ENCODE measurements at regions not wholly inside any gene's neighbourhood (a gene's known extent, or its start where the extent isn't known, plus 50 kb on each side); places are given as distances from the start of the nearest gene placed in this dataset.

DNA sequence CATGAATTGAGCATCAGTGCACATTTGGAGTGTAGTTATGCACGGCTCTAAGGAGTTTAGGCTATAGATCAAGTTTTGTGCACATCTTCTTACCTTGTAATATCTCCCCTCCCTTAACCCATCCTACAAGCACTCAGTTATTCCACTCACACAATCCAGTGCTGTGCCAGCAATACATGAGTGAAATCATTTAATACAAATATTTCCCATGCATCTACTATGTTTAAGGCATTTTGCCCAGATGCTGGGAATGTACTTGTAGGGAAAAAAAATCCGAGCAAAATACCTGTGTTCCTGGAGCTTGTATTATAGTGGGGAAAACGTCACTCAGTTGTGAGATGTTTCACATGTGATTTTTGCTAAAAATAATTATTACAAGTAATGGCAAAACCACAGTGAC lies 191.6 kb upstream of the LDB2 start:
- TF ChIP-seq, protein P1, sequence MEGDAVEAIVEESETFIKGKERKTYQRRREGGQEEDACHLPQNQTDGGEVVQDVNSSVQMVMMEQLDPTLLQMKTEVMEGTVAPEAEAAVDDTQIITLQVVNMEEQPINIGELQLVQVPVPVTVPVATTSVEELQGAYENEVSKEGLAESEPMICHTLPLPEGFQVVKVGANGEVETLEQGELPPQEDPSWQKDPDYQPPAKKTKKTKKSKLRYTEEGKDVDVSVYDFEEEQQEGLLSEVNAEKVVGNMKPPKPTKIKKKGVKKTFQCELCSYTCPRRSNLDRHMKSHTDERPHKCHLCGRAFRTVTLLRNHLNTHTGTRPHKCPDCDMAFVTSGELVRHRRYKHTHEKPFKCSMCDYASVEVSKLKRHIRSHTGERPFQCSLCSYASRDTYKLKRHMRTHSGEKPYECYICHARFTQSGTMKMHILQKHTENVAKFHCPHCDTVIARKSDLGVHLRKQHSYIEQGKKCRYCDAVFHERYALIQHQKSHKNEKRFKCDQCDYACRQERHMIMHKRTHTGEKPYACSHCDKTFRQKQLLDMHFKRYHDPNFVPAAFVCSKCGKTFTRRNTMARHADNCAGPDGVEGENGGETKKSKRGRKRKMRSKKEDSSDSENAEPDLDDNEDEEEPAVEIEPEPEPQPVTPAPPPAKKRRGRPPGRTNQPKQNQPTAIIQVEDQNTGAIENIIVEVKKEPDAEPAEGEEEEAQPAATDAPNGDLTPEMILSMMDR (conservative IDR thresholded peaks at IDR 0.05 in 1 of 2, IDR thresholded peaks at IDR 0.05 in 1 of 2; ENCODE audit: extremely low read depth in 1 of 2, insufficient read depth in 1 of 2, low read depth in 1 of 2, low read length in 2 of 2), result no peak
- no peak for TF ChIP-seq EZH2 (IDR thresholded peaks at IDR 0.05; ENCODE audit: borderline replicate concordance, low read length)

Measured in mammary epithelial cell (primary cell).